RWPE2 (cell line): ENCODE measurements at regions not wholly inside any gene's neighbourhood (a gene's known extent, or its start where the extent isn't known, plus 50 kb on each side); places are given as distances from the start of the nearest gene placed in this dataset.

Experiments used
- ATAC-seq: fragments of 200-7000 bp; cut with Tn5 transposase; 3 replicates; pipeline ENCODE4 v1.9.1; 2021; ENCODE audit warnings: low read depth
- DNase-seq: peaks from one replicate; pipeline ENCODE4 v3.0.0-alpha.2; 2020; ENCODE audit warnings: low spot score
- H3K27ac ChIP-seq: fragments of 450-650 bp; 2 replicates; pipeline ENCODE4 v1.5.1; 2017; ENCODE audit warnings: mild to moderate bottlenecking; ENCODE audit not compliant: poor library complexity, severe bottlenecking
- H3K27me3 ChIP-seq: fragments of 250-450 bp; sonication (Bioruptor Pico); 2 replicates; pipeline ENCODE4 v1.5.1; 2021; ENCODE audit warnings: mild to moderate bottlenecking, moderate library complexity; ENCODE audit not compliant: insufficient read depth, poor library complexity, severe bottlenecking
- H3K36me3 ChIP-seq: fragments of 250-450 bp; sonication (Bioruptor Pico); 2 replicates; pipeline ENCODE4 v1.5.1; 2020; ENCODE audit warnings: low read depth, mild to moderate bottlenecking, moderate library complexity
- H3K4me1 ChIP-seq: fragments of 250-450 bp; sonication (Bioruptor Pico); 2 replicates; pipeline ENCODE4 v1.5.1; 2021; ENCODE audit warnings: mild to moderate bottlenecking, moderate library complexity; ENCODE audit not compliant: insufficient read depth, poor library complexity, severe bottlenecking
- H3K4me3 ChIP-seq: fragments of 250-450 bp; sonication (Bioruptor Pico); 2 replicates; pipeline ENCODE4 v1.5.1; 2021; ENCODE audit warnings: mild to moderate bottlenecking, moderate library complexity; ENCODE audit not compliant: severe bottlenecking
- H3K9me3 ChIP-seq: fragments of 250-450 bp; sonication (Bioruptor Pico); 2 replicates; pipeline ENCODE4 v1.5.1; 2021; ENCODE audit warnings: mild to moderate bottlenecking, moderate library complexity; ENCODE audit not compliant: severe bottlenecking
- CTCF ChIP-seq: fragments of 450-650 bp; IDR thresholded peaks from one replicate; pipeline ENCODE4 v1.5.1; 2017; ENCODE audit warnings: mild to moderate bottlenecking, moderate library complexity; ENCODE audit not compliant: poor library complexity, severe bottlenecking

- no peak overlapping the region for H3K4me3 ChIP-seq
- no peak for TF ChIP-seq CTCF
- no peak overlapping the region for H3K27ac ChIP-seq
- peaks cover 4% of the 10 kb centered on the region for H3K27me3 ChIP-seq
- H3K4me1 ChIP-seq = no peaks in the 10 kb centered on the region
- H3K36me3 ChIP-seq = no peaks in the 10 kb centered on the region
- DNase-seq = no peak
- no peak for ATAC-seq
- H3K9me3 ChIP-seq = no peaks in the 10 kb centered on the region
Measured at GRCh38 chr1:3983181-3983580, 83.1 kb upstream of the C1orf174 start.

- Histone ChIP-seq H3K27me3 (peaks cover 4% of the 10 kb centered on the region), H3K9me3 (no peaks in the 10 kb centered on the region), H3K4me3 (no peak overlapping the region), H3K4me1 (no peaks in the 10 kb centered on the region), H3K27ac (no peak overlapping the region), H3K36me3 (no peaks in the 10 kb centered on the region)
- ATAC-seq (no peak), DNase-seq (no peak)
- no peak for TF ChIP-seq CTCF
Measured at GRCh38 chr1:3984586-3984985, 84.5 kb upstream of the C1orf174 start.

- H3K9me3 ChIP-seq = no peaks in the 10 kb centered on the region
- peaks cover 4% of the 10 kb centered on the region for H3K27me3 ChIP-seq
- DNase-seq (no peak), ATAC-seq (no peak)
- TF ChIP-seq CTCF = no peak
- no peaks in the 10 kb centered on the region for H3K4me1 ChIP-seq
- no peaks in the 10 kb centered on the region for H3K36me3 ChIP-seq
- H3K4me3 ChIP-seq = no peak overlapping the region
- no peak overlapping the region for H3K27ac ChIP-seq
Measured at GRCh38 chr1:3986686-3987218, 86.7 kb upstream of the C1orf174 start.

GRCh38 chr1:3987669-3988235 is 87.7 kb upstream of the C1orf174 start:
- ATAC-seq = no peak
- Histone ChIP-seq H3K36me3 (no peaks in the 10 kb centered on the region), H3K4me3 (no peak overlapping the region), H3K4me1 (no peaks in the 10 kb centered on the region), H3K27ac (no peak overlapping the region), H3K27me3 (peaks cover 4% of the 10 kb centered on the region), H3K9me3 (no peaks in the 10 kb centered on the region)
- no peak for DNase-seq
- TF ChIP-seq CTCF = no peak

GRCh38 chr1:3988431-3988830 is 88.4 kb upstream of the C1orf174 start:
- no peaks in the 10 kb centered on the region for H3K36me3 ChIP-seq
- ATAC-seq = no peak
- H3K4me3 ChIP-seq = no peak overlapping the region
- no peaks in the 10 kb centered on the region for H3K4me1 ChIP-seq
- H3K27me3 ChIP-seq = peaks cover 4% of the 10 kb centered on the region
- H3K9me3 ChIP-seq = no peaks in the 10 kb centered on the region
- no peak for TF ChIP-seq CTCF
- peak; percentile 20 for DNase-seq
- no peak overlapping the region for H3K27ac ChIP-seq
